ENCODE measurements at regions not wholly inside any gene's neighbourhood (a gene's known extent, or its start where the extent isn't known, plus 50 kb on each side); places are given as distances from the start of the nearest gene placed in this dataset.

- DNase-seq (ENCODE audit: low spot score): no peak
These were observed 64.3 kb upstream of the VANGL1 start for GRCh38 chr1:115577513-115577912.

DNA sequence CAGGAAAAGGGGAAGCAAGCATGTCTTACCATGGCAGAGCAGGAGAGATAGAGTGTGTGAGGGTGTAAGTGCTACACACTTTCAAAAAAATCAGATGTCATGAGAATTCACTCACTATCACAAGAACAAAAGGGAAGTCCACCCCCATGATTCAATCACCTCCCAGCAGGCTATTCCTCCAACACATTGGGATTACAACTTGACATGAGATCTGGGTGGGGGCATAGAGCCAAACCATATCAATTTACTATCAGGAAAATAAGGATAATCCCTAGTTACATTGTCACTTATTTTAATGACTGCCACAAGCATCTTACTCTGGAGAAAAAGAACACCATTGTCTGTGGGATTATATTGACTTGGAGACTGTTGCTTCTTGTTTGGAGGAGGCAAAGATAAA lies 66.1 kb upstream of the VANGL1 start:
- DNase-seq (ENCODE audit: low spot score): no peak

DNA sequence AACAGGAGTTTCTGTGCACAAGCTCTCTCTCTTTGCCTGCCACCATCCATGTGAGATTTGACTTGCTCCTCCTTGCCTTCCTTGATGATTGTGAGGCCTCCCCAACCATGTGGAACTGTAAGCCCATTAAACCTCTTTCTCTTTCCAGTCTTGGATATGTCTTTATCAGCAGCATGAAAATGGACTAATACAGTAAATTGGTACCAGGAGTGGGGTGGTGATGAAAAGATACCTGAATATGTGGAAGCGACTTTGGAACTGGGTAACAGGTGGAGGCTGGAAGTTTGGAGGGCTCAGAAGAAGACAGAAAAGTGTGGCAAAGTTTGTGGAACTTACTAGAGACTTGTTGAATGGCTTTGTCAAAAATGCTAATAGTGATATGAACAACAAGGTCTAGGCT lies 69.1 kb upstream of the VANGL1 start:
- no peak for DNase-seq (ENCODE audit: low spot score)

DNA sequence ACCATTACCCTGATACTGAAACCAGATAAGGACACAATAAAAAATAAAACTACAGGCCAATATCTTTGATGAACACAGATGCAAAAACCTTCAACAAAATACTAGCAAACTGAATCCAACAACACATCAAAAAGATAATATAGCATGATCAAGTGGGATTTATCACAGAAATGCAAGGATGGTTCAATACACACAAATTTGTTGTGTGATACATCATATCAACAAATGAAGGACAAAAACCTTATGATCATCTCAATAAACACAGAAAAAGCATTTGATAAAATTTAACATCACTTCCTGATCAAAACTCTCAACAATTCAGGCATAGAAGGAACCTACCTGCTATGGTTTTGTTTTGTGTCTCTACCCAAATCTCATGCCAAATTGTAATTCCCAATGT lies 74.3 kb upstream of the VANGL1 start:
- no peak for DNase-seq (ENCODE audit: low spot score)

GRCh38 chr1:115565791-115566190 lies 76.0 kb upstream of the VANGL1 start:
- DNase-seq (ENCODE audit: low spot score): no peak

DNA sequence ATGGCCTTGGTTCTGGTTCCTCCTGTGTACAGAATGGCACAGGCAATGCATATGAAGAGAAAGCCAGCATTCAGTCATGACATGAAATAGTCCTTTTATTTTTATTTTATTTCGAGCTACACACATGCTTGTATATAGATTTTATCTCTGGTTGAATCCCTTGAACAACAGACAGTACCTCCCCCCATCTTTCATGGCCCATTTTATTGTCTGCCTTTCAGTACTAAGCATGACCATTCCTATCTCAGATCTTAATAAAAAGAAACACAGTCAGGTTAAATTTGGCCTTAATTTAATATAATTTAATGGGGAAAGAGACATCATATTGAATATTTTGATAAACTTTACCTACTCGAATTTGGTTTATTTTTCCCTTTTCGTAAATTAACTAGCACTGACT lies 76.4 kb upstream of the VANGL1 start:
- DNase-seq (ENCODE audit: low spot score): no peak

DNA sequence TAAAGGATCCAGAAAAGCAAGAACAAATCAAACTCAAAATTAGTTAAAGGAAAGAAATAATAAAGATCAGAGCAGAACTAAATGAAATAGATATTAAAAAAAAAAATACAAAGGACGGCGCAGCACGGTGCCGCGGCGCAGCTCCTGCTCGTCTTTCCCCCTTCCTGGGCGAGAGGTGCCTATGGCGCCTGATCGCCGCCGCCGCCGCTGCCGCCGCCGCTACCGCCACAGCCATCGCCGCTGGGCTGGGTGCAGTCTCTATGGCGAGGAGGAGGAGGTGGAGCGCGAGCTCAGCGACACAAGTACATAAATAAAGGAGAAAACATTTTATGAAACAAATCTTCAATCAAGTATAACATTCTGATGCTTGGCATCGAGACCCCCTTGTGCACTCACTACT lies 77.6 kb upstream of the VANGL1 start:
- DNase-seq (ENCODE audit: low spot score): no peak

DNA sequence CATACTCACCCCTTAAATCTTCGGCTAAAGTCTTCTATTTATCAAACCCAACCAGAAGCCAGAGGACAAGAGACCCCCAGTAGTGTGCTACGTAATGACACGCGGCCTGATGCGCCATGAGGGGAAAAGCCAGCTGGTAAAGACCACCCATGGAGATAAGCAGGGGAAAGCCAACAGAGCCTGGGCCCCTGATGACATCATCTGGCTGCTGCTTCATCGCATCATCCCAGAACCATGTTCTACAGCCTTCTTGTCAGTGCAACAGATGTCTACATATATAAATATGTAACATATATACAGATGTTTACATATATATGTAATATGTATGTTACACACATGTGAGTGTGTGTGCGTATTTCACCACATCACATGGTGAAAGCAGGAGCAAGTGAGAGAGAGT lies 81.7 kb upstream of the VANGL1 start:
- no peak for DNase-seq (ENCODE audit: low spot score)

DNA sequence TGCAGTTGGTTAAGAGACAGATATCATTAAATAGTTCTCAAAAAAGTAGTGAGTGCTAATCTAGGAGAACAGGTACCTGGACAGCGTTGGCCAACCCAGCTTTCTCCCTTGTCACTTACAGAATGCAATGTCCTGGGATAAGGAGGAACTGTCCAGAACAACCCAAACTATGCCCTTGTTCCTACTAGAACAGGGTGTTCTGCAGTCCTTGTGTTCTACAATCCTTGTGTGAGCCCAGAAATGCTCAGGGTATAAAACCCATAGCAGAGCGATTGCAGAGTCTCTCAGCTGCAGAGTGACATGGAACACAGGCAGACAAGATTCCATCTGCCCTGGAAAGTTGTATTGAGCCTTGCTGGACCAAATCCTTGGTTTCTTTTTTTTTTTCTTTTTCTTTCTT lies 83.5 kb upstream of the VANGL1 start:
- DNase-seq (ENCODE audit: low spot score): no peak

- no peak for DNase-seq (ENCODE audit: low spot score)
These were observed 84.1 kb upstream of the VANGL1 start for GRCh38 chr1:115557715-115558114.

DNA sequence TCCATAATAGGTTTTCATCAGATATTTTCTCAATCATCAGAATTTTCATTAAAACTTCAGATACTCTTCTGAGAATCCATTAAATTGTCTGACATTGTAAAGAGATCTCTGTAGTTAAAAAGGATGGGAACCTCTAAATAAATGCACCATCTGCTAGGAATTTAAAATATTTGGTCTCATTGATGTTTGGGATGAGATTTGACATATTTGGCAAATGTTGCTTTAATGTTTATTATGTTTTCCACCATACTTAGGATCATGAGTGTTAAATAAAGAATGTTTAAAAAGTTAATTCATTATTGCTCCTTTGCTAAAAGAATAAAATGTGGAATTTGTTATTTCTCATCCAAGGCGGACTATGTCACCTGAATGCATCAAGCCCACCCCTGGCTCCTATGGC lies 85.5 kb upstream of the VANGL1 start:
- DNase-seq (ENCODE audit: low spot score): no peak

DNA sequence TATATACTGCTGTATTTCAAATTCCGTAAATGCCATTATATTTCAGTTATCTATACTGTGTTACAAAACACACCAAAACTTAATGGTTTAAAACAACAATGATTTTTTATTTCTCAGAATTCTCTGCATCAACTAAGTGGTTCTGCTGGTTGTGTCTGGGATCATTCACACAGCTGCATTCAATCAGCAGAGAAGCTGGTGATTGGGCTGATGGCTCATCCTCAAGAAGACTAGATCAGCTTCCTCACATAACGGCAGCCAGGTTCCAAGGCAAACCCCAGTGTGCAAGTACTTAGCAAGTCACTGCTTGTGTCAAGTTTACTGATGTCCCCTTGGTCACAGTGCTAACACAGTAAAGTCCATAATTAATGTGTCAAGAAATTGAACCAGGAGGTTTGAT lies 86.3 kb upstream of the VANGL1 start:
- DNase-seq (ENCODE audit: low spot score): peak; percentile 82

DNA sequence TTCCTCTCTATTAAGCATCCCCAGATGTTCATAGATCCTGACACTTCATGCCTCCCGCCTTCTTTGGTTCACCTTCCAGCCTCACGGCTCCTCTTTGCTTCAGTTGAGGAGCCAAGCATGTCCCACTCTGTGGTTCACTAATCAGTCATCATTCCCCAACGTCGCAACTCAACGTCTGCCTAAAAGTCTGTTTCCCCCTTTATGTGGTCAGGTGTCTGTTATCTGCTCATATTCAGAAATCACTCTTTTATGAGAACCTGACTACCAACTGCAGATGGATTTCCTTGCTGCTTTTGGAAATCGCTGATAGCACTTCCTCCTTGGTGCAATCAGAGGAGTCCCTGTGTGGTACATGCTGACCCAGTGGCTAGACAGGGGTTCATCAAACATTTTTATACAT lies 94.1 kb upstream of the VANGL1 start:
- no peak for DNase-seq (ENCODE audit: low spot score)

GRCh38 chr1:115546846-115547245 lies 94.9 kb upstream of the VANGL1 start:
- DNase-seq (ENCODE audit: low spot score): no peak

DNA sequence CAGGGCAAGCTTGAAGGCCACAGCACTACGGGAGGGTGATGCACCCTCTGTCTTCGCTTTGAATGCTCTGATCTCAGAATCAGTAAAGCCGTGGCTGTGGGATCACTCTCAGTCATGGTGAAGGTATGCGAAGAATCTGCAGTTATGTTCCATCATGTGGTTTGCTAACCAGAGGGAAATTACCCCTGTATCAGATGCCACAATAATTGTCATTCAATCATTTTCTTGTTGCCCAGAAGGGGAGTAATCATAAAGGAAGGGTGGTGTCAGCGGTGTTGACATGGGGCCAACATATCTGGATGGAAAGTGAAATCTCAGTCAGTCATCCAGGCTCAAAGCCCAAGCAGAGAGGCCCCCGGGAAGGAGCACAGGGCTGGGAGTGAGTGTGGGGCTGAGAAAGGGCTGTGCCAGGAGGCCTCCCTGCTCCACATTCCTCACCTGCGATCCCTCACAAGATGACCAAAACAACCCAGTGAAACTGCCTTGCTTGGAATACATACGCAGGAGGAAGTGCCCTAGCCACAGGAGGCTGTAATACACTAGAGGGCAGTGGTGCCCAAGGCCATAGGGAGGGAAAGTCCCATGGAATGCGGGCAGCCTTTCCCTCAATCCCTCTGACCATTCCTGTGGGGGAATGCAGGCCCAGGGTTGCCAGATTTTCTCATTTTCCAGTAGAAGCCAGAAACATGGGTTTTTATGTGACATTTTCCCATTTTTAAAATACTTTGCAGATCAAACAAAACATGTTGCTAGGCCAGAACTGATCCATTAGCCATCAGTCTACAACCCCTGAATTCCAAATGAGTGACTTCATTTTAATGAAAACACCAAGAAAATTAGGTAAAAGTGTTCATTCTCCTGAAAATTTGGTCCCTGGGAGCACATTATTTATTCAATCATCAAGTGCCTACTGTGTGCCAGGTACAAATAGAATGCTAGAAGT lies 95.7 kb upstream of the VANGL1 start:
- DNase-seq (ENCODE audit: low spot score): peak; percentile 91

- no peak for DNase-seq (ENCODE audit: low spot score)
These were observed 96.6 kb upstream of the VANGL1 start for GRCh38 chr1:115545096-115545720.

GRCh38 chr1:115544131-115544530 lies 97.6 kb upstream of the VANGL1 start:
- peak; percentile 45 for DNase-seq (ENCODE audit: low spot score)

GRCh38 chr1:115543247-115543646 lies 98.5 kb upstream of the VANGL1 start:
- DNase-seq (ENCODE audit: low spot score): no peak

- no peak for DNase-seq (ENCODE audit: low spot score)
These were observed 102.0 kb upstream of the VANGL1 start for GRCh38 chr1:115539736-115540135.

DNA sequence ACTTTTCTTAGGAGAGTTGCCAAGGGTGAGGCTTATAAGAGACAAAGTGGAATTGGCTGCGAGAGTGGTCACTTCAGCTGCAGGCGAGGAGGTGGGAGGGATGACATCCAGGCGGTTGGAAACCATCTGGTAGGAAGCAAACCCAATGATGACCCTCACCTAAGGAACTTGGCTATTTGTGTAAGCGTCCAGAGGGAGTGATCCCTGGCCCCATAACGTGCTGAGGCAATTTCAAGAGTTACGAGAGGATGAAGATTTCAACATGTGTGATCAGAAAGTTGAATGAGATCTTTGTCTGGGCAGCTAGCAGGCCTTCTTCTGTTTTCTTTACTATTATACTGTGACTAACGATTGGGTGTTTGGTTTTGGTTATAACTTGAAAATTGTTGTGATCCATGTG lies 102.7 kb upstream of the VANGL1 start:
- DNase-seq (ENCODE audit: low spot score): no peak

GRCh38 chr1:115538579-115538978 lies 103.2 kb upstream of the VANGL1 start:
- DNase-seq (ENCODE audit: low spot score): no peak

DNA sequence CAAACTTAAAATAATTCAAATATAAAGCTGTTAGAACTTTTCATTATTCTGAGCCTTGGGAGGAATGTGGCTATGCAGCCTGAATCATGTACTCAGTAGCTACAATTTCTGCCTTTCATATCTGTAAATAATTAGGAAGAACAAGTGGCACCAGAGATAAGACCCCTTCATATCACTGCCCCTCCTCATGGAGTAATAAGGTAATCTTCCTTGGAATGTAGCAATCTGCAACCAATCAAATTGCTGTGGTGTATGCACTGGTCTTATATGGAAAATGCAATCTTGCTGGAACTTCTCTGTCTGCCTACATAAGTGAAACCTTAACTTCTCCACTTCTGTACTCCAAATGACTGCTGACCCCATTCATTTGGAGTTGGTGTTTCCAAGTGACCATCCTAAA lies 104.4 kb upstream of the VANGL1 start:
- DNase-seq (ENCODE audit: low spot score): no peak

DNA sequence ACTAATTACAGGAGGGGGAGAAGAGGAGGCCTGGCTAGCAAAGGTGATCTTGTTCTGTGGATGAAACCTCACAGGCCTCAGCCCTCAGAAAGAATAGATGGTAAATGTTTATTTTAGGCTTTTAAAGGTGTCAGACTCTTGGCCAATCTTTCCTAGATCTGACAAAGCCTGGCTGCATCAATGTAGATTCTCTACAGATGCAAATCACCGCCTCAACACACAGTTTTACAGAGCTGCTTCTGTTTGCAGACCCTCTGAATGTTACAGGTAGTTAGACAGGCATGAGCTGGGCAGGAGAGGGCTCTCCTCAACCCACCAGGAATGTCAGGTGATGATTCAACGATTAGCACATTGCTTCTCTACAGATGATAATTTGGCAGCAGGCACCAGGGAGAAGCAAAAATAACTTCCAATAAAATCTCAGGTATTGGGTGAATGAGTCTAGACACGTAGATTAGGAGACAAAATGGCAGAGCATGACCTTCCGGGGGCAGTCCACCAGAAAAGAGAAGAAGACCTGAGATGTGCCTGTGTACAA lies 105.4 kb upstream of the VANGL1 start:
- DNase-seq (ENCODE audit: low spot score): no peak

Measured in GM03348 (cell line).